Liver (tissue), 7 donors: ENCODE measurements at regions not wholly inside any gene's neighbourhood (a gene's known extent, or its start where the extent isn't known, plus 50 kb on each side); places are given as distances from the start of the nearest gene placed in this dataset.

Source experiments
- DNase-seq: peaks from one replicate; pipeline ENCODE4 v3.0.0-alpha.2; 2017; ENCODE audit warnings: low spot score
- H3K27ac ChIP-seq, 2 donors: one replicate each; pipeline ENCODE4 v1.7.0; 2013; ENCODE audit warnings: inconsistent platforms in 2 of 2, low read length in 2 of 2, control low read depth in 1 of 2, low read depth in 1 of 2, mild to moderate bottlenecking in 1 of 2
- H3K27me3 ChIP-seq, 4 donors: one replicate each; pipeline versions ENCODE4 v1.6.1 to v1.7.0; 2013; ENCODE audit warnings: low read length in 3 of 4, inconsistent platforms in 1 of 4, mild to moderate bottlenecking in 1 of 4, moderate library complexity in 1 of 4; ENCODE audit not compliant: control insufficient read depth in 4 of 4, insufficient read depth in 4 of 4
- H3K36me3 ChIP-seq, 4 donors: one replicate each; pipeline versions ENCODE4 v1.6.1 to v1.7.0; 2013; ENCODE audit warnings: low read length in 3 of 4, mild to moderate bottlenecking in 3 of 4, low read depth in 1 of 4, moderate library complexity in 1 of 4; ENCODE audit not compliant: control insufficient read depth in 4 of 4, insufficient read depth in 3 of 4
- H3K4me1 ChIP-seq, 4 donors: one replicate each; pipeline versions ENCODE4 v1.6.1 to v1.7.0; 2013; ENCODE audit warnings: low read length in 3 of 4, mild to moderate bottlenecking in 3 of 4, moderate library complexity in 1 of 4; ENCODE audit not compliant: control insufficient read depth in 4 of 4, insufficient read depth in 4 of 4
- H3K4me3 ChIP-seq, 3 donors: one replicate each; pipeline versions ENCODE4 v1.6.1 to v1.7.0; 2013; ENCODE audit warnings: low read length in 3 of 3, control low read depth in 1 of 3, low read depth in 1 of 3, mild to moderate bottlenecking in 1 of 3
- H3K9ac ChIP-seq, 2 donors: one replicate each; pipeline ENCODE4 v1.7.0; 2013; ENCODE audit warnings: low read length in 2 of 2, mild to moderate bottlenecking in 2 of 2, moderate library complexity in 2 of 2, control low read depth in 1 of 2, low read depth in 1 of 2
- H3K9me3 ChIP-seq, 4 donors: one replicate each; pipeline versions ENCODE4 v1.6.1 to v1.7.0; 2013; ENCODE audit warnings: low read length in 3 of 4; ENCODE audit not compliant: control insufficient read depth in 4 of 4
- GABPA ChIP-seq, 2 donors: IDR thresholded peaks in 1 of 2; conservative IDR thresholded peaks in 1 of 2; 2 replicates each; pipeline ENCODE4 v1.6.1; 2016; ENCODE audit warnings: antibody characterized with exemption in 2 of 2, mild to moderate bottlenecking in 1 of 2, moderate library complexity in 1 of 2
- HNF4A ChIP-seq, 2 donors: conservative IDR thresholded peaks; 2 replicates each; pipeline ENCODE4 v1.6.1; 2016; ENCODE audit warnings: antibody characterized with exemption in 2 of 2, mild to moderate bottlenecking in 2 of 2
- JUND ChIP-seq, 2 donors: IDR thresholded peaks; 2 replicates each; pipeline ENCODE4 v1.6.1; 2016; ENCODE audit warnings: antibody characterized with exemption in 2 of 2
- MAX ChIP-seq: IDR thresholded peaks from 2 replicates; pipeline ENCODE4 v1.6.1; 2016; ENCODE audit warnings: antibody characterized with exemption
- RAD21 ChIP-seq, 2 donors: IDR thresholded peaks; 2 replicates each; pipeline ENCODE4 v1.6.1; 2016; ENCODE audit warnings: antibody characterized with exemption in 2 of 2, mild to moderate bottlenecking in 2 of 2
- RXRA ChIP-seq, 2 donors: IDR thresholded peaks; 2 replicates each; pipeline ENCODE4 v1.6.1; 2017 to 2018; ENCODE audit warnings: antibody characterized with exemption in 2 of 2, mild to moderate bottlenecking in 1 of 2
- TAF1 ChIP-seq: conservative IDR thresholded peaks from 2 replicates; pipeline ENCODE4 v1.6.1; 2016; ENCODE audit warnings: antibody characterized with exemption, mild to moderate bottlenecking
- YY1 ChIP-seq: IDR thresholded peaks from 2 replicates; pipeline ENCODE4 v1.6.1; 2016; ENCODE audit warnings: antibody characterized with exemption, mild to moderate bottlenecking
- WGBS: extraction: QIAGEN DNeasy Blood & Tissue Kit; methylation state at CpG from one replicate; pipeline ENCODE4 v1.1.7; 2013; 5-methylcytosine and 5-hydroxymethylcytosine counted together
- TF ChIP-seq, protein P1 (sequence below): IDR thresholded peaks from 2 replicates; pipeline ENCODE4 v1.6.1; 2016; ENCODE audit warnings: antibody characterized with exemption
- TF ChIP-seq, protein P2 (sequence below): IDR thresholded peaks from 2 replicates; pipeline ENCODE4 v1.6.1; 2016; ENCODE audit warnings: antibody characterized with exemption
- TF ChIP-seq, protein P3 (sequence below): IDR thresholded peaks from 2 replicates; pipeline ENCODE4 v1.6.1; 2016; ENCODE audit warnings: antibody characterized with exemption, mild to moderate bottlenecking
- donor health status: healthy.
- donor health status: healthy.
- donor health status: healthy.
- donor health status: healthy.

- Histone ChIP-seq H3K4me1 (no peaks in the 10 kb centered on the region), H3K9ac (no peak overlapping the region), H3K4me3 (no peak overlapping the region), H3K27ac (no peak overlapping the region), H3K27me3 (peaks cover 0 to 4% (median 0%) of the 10 kb centered on the region in 4 donors), H3K9me3 (peaks cover 0 to 5% (median 0%) of the 10 kb centered on the region in 4 donors), H3K36me3 (no peaks in the 10 kb centered on the region)
- DNase-seq, result no peak
- 86% methylated on average over 1 of the region's 1 CpG for WGBS
- TF ChIP-seq YY1 (no peak), TAF1 (no peak), HNF4A (conservative IDR thresholded peaks at IDR 0.05) (no peak)
Measured at GRCh38 chr4:82055156-82055555, 318.6 kb downstream of the HNRNPD start.

GRCh38 chr4:82053396-82053795, 320.4 kb downstream of the HNRNPD start:
- Histone ChIP-seq H3K27me3 (peaks cover 0 to 4% (median 0%) of the 10 kb centered on the region in 4 donors), H3K4me1 (no peaks in the 10 kb centered on the region), H3K9ac (no peak overlapping the region), H3K36me3 (no peaks in the 10 kb centered on the region), H3K9me3 (peaks cover 0 to 5% (median 0%) of the 10 kb centered on the region in 4 donors), H3K27ac (no peak overlapping the region), H3K4me3 (no peak overlapping the region)
- no peak for DNase-seq
- TF ChIP-seq HNF4A (conservative IDR thresholded peaks at IDR 0.05) (no peak), YY1 (no peak), JUND (IDR thresholded peaks at IDR 0.05) (no peak), GABPA (IDR thresholded peaks at IDR 0.05 in 1 of 2, conservative IDR thresholded peaks at IDR 0.05 in 1 of 2) (no peak), MAX (no peak), RAD21 (IDR thresholded peaks at IDR 0.05) (no peak), RXRA (IDR thresholded peaks at IDR 0.05) (no peak)
- TF ChIP-seq, protein P1, sequence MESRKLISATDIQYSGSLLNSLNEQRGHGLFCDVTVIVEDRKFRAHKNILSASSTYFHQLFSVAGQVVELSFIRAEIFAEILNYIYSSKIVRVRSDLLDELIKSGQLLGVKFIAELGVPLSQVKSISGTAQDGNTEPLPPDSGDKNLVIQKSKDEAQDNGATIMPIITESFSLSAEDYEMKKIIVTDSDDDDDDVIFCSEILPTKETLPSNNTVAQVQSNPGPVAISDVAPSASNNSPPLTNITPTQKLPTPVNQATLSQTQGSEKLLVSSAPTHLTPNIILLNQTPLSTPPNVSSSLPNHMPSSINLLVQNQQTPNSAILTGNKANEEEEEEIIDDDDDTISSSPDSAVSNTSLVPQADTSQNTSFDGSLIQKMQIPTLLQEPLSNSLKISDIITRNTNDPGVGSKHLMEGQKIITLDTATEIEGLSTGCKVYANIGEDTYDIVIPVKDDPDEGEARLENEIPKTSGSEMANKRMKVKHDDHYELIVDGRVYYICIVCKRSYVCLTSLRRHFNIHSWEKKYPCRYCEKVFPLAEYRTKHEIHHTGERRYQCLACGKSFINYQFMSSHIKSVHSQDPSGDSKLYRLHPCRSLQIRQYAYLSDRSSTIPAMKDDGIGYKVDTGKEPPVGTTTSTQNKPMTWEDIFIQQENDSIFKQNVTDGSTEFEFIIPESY, result no peak
- 93% methylated on average over 2 of the region's 2 CpGs for WGBS

- no peak for DNase-seq
- no peak overlapping the region for H3K4me3 ChIP-seq
- TF ChIP-seq RXRA (IDR thresholded peaks at IDR 0.05) (no peak), JUND (IDR thresholded peaks at IDR 0.05) (no peak)
- TF ChIP-seq, protein P2, sequence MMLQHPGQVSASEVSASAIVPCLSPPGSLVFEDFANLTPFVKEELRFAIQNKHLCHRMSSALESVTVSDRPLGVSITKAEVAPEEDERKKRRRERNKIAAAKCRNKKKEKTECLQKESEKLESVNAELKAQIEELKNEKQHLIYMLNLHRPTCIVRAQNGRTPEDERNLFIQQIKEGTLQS, result no peak
- TF ChIP-seq, protein P3, sequence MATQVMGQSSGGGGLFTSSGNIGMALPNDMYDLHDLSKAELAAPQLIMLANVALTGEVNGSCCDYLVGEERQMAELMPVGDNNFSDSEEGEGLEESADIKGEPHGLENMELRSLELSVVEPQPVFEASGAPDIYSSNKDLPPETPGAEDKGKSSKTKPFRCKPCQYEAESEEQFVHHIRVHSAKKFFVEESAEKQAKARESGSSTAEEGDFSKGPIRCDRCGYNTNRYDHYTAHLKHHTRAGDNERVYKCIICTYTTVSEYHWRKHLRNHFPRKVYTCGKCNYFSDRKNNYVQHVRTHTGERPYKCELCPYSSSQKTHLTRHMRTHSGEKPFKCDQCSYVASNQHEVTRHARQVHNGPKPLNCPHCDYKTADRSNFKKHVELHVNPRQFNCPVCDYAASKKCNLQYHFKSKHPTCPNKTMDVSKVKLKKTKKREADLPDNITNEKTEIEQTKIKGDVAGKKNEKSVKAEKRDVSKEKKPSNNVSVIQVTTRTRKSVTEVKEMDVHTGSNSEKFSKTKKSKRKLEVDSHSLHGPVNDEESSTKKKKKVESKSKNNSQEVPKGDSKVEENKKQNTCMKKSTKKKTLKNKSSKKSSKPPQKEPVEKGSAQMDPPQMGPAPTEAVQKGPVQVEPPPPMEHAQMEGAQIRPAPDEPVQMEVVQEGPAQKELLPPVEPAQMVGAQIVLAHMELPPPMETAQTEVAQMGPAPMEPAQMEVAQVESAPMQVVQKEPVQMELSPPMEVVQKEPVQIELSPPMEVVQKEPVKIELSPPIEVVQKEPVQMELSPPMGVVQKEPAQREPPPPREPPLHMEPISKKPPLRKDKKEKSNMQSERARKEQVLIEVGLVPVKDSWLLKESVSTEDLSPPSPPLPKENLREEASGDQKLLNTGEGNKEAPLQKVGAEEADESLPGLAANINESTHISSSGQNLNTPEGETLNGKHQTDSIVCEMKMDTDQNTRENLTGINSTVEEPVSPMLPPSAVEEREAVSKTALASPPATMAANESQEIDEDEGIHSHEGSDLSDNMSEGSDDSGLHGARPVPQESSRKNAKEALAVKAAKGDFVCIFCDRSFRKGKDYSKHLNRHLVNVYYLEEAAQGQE, result no peak
- 87% methylated on average over 2 of the region's 2 CpGs for WGBS
- no peak overlapping the region for H3K9ac ChIP-seq
- no peaks in the 10 kb centered on the region for H3K36me3 ChIP-seq
- peaks cover 0 to 4% (median 0%) of the 10 kb centered on the region in 4 donors for H3K27me3 ChIP-seq
- H3K4me1 ChIP-seq, result no peaks in the 10 kb centered on the region
- H3K27ac ChIP-seq, result no peak overlapping the region
- no peaks in the 10 kb centered on the region for H3K9me3 ChIP-seq
Measured at GRCh38 chr4:82050796-82051195, 323.0 kb downstream of the HNRNPD start.
